ENCODE measurements at regions not wholly inside any gene's neighbourhood (a gene's known extent, or its start where the extent isn't known, plus 50 kb on each side); places are given as distances from the start of the nearest gene placed in this dataset.

GRCh38 chr3:153809097-153809496, 312.1 kb upstream of the ARHGEF26 start:
- TF ChIP-seq CTCF (IDR thresholded peaks at IDR 0.05; ENCODE audit: borderline replicate concordance, extremely low read depth, low read length, poor library complexity, severe bottlenecking) (no peak), EZH2 (IDR thresholded peaks at IDR 0.05; ENCODE audit: borderline replicate concordance, low read depth, low read length, severe bottlenecking) (no peak)
